ENCODE measurements at regions not wholly inside any gene's neighbourhood (a gene's known extent, or its start where the extent isn't known, plus 50 kb on each side); places are given as distances from the start of the nearest gene placed in this dataset.
A peak's percentile ranks its signal among the peaks of the same experiment; 100 is the strongest.

DNA sequence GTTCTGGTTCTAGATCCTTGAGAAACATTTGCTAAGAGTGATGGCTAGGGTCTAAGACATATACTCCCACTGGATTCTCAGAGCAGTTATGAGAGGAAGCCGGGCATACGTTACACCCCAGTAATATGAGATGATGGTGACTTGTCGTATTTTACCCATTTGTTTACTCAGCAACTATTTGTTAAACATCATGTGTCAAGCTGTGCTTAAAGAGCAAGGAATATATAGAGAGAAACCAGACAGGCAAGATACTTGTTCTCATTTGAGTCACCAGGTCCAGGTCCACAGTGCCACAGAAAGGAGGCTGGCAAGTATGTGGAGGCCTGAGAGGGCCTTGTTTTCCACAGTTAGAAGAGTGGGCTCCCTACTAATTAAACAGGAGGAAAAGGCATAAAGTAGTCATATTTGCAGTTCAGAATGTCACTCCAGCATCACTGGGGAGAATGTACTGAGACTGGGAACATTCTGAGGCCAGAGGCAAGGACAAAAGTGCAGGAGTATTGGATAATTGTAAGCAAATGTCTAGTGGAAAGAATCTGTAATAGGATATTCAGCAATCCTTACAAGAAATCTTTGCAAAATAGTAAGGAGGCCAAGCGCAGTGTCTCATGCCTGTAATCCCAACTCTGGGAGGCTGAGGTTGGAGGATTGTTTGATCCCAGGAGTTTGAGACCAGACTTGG lies 142.2 kb downstream of the IRS2 start:
- no peak for DNase-seq

DNA sequence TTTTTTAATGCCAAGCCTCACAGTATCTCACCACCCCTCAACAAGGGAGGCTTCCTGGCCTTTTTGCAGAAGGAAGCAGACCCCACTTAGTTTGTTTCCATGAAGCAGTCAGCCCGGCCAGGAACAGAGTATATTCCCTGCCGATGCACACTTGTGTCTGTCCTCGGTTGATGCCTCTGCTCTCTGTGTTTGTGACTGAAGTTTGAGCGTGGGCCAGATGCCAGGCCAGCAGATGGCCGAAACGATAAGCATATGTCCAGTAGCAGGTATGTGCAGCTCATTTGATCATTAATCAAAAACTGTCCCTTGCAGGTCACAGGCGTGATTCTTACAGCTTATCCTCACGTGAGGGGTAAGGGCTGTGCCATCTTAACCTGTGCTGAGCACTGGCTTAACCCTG lies 144.0 kb downstream of the IRS2 start:
- DNase-seq, result no peak

- DNase-seq, result no peak
Measured at GRCh38 chr13:109636736-109637135, 149.6 kb downstream of the IRS2 start.

GRCh38 chr13:109631069-109631468 lies 155.3 kb downstream of the IRS2 start:
- no peak for DNase-seq

GRCh38 chr13:109630271-109630670 lies 156.1 kb downstream of the IRS2 start:
- DNase-seq, result no peak

- DNase-seq, result no peak
Measured at GRCh38 chr13:109629737-109630136, 156.6 kb downstream of the IRS2 start.

DNA sequence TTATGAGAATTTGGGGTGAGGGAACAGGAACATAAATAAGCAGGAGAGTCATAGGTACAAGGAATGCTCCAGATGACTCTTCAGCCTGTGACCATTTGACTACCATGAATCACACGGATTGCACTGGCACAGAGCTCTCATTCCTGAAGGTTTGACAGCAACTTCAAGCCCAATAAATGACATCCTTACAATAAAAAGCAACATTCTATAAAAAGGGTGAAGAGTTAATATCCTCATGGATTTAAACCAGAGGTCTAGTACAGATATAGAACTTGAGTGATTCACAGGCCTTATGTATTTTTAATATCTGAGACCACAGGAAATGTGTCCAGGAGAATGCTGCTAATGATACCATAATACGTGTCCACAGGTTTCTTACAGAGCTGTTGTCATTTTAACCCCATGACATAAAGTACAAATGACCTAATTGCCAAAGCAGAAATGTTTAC lies 158.1 kb downstream of the IRS2 start:
- no peak for DNase-seq

- DNase-seq, result no peak
Measured at GRCh38 chr13:109627649-109628048, 158.7 kb downstream of the IRS2 start.

DNA sequence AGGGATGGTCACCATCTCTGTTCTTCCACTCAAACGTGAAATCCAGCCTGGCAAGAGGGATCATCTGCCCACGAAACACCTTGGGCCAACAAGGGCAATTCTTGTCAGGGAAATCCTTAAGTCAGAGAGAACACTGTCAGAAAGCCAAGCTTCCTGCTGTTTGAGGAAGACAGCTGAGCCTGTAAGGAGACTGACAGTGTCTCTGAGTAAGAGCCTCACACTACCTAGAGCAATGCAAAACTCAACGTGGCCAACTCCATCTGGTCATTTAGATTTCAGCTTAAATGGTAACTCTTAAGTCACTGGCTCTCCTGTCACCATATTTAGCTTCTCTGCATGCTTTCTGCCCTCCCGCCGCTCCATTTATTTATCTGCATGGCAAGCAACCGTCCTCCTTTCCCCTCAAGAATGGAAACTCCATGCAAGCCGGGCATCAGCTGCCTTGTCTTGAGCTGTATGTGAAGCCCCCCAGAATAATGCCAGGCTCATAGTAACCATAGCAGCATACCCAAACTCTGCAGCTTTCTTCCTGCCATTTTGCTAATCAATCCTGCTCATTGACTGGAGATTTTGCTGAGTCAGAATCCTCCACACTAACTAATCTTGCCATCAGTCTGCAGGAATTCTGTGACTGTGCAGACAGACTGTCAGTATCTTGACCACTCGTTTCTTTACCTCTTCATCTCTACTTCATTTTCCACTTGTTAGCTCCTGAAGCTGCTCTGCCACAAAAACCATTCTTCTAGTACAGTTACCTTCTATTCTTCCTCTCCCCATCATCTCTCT lies 159.8 kb downstream of the IRS2 start:
- no peak for DNase-seq

DNA sequence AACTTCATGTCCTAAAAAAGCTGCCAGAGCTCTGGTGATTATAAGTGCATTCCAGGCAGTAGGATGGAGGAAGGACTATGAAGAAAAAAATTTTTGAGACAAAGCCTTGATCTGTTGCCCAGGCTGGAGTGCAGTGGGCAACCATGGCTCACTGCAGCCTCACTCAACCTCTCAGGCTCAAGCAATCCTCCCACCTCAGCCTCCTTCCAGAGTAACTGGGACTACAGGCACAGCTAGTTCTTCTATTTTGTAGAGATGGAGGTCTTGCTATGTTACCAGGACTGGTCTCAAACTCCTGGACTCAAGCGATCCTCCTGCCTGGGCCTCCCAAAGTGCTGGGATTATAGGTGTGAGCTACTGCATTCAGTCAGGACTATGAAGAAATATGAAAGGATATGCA lies 161.2 kb downstream of the IRS2 start:
- no peak for DNase-seq

GRCh38 chr13:109622006-109622405 lies 164.4 kb downstream of the IRS2 start:
- DNase-seq, result no peak

- no peak for DNase-seq
Measured at GRCh38 chr13:109615721-109616420, 170.5 kb downstream of the IRS2 start.

DNA sequence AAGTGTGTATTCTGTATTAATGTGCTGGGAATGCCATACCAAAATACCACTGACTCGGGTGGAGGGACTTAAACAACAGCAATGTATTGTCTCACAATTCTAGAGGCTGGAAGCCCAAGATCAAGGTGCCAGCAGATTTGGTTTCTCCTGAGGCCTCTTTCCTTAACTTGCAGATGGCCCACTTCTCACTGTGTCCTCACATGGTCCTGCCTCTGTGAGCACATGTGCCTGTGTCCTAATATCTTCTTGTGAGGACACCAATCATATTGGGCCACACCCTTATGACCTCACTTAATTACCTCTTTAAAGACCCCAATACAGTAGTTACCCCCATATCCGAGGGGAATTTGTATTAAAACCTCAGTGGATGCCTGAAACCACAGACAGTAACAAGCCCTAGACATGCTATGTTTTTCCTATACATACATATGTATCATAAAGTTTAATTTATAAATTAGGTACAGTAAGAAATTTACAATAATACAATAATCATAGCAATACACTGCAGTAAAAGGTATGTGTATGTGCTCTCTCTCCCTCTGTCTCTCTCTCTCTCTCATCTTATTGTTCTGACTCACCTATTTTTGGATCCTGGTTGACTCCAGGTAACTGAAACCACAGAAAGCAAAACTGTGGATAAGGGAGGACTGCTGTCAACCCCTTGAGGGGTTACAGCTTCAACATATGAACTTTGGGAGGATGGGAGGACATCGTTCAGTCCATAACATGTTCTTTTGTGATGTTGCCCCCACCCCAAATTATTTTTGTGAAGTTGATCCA lies 174.3 kb downstream of the IRS2 start:
- no peak for DNase-seq

DNA sequence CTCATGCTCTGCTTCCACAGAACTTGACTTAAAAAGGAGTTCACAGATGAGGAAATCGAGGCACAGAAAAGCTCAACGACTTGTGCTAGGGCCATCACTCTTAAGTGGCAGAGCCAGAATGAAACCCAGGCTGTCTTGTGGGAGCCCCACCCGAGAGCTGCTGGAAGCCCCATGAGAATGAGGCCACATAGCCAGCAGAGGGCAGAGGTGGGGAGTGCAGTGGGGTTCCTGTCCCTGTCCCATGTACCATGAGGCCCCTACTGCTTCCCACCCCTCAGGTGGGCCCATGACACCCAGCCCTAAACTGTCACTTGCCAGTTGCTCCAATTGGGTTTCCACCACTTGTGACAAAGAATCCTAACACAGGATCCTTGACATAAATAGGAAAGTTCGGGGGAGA lies 175.9 kb downstream of the IRS2 start:
- peak; percentile 11 for DNase-seq

DNA sequence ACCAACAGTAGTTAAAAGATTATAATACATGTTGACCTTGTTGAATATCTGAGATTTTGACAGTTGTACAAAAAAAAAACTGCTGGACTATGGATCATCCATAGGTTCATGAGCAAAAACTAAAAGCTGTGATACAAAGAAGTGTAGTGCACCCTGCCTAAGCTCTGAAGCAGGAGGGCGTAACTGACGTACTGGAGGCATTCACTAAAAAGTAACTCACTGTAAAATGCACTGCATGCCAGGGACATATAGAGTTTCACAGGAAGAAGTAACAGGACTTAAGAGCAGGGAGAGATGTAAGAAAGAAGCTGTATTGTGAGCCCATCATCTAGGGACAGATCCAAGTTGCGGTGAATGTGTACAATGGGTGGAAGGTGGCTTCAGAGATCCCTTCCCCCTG lies 177.9 kb downstream of the IRS2 start:
- DNase-seq, result no peak

DNA sequence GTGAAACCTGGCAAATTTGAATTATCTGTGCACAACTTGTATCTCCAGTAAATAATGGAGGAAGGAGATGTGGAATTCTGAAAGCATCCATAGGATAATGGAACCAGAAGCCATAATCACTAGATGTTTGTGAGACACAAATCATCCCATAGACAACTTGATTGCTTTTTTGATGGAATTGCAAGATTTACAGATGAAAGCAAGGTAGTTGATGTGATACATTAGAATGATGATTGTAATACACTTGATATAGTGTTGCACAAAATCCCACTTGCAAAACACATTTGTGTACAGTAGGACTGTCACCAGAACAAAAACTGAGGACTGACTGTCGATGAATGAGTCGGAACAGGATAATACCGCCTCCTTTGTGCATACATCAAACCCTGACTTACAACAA lies 178.3 kb downstream of the IRS2 start:
- DNase-seq, result no peak

- no peak for DNase-seq
Measured at GRCh38 chr13:109606520-109606919, 179.9 kb downstream of the IRS2 start.

GRCh38 chr13:109605846-109606245 lies 180.5 kb downstream of the IRS2 start:
- no peak for DNase-seq

- no peak for DNase-seq
Measured at GRCh38 chr13:109604894-109605293, 181.5 kb downstream of the IRS2 start.

DNA sequence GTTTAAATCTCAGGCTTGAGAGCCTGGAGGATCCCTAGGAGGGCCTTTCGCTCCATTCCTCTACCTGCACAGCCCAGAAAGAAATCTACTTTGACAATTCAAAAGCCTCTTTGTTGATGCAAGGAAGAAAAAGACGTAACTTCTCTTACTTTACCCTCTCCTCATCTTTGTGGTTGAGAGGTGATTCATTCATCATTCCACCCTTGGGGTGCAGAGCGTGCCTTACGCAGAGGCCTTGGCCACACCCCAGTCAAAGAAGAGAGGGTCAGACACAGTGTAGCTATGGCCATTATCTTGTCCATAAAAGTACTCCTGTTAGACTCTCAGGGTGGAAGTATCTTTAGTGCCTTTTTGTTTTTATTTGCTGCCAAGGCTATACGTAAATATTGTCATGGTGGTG lies 184.0 kb downstream of the IRS2 start:
- no peak for DNase-seq

- no peak for DNase-seq
Measured at GRCh38 chr13:109599901-109600657, 186.3 kb downstream of the IRS2 start.

GRCh38 chr13:109595471-109595870 lies 190.9 kb downstream of the IRS2 start:
- no peak for DNase-seq
